OCI-LY3 (cell line): ENCODE measurements at regions not wholly inside any gene's neighbourhood (a gene's known extent, or its start where the extent isn't known, plus 50 kb on each side); places are given as distances from the start of the nearest gene placed in this dataset.

Experiments used
- H2AFZ ChIP-seq: fragments of 200-600, 300-600 bp; shearing (Covaris generic); 2 replicates; pipeline ENCODE4 v1.6.0; 2014; ENCODE audit warnings: antibody characterized with exemption, low read depth, low read length
- H3K27ac ChIP-seq: fragments of 200-600, 300-600 bp; sonication (generic); 2 replicates; pipeline ENCODE4 v1.5.1; 2014; ENCODE audit warnings: mild to moderate bottlenecking, low read length, moderate library complexity, mixed read lengths
- H3K27me3 ChIP-seq: fragments of 200-600, 300-600 bp; sonication (generic); 2 replicates; pipeline ENCODE4 v1.6.1; 2014; ENCODE audit warnings: low read depth, low read length, mixed read lengths
- H3K36me3 ChIP-seq: fragments of 200-600, 300-600 bp; sonication (generic); replicated peaks from 2 replicates; pipeline ENCODE3; 2014; ENCODE audit warnings: low read depth, low read length, mixed read lengths
- H3K4me1 ChIP-seq: fragments of 300-600, 200-600 bp; sonication (generic); 2 replicates; pipeline ENCODE4 v1.6.1; 2014; ENCODE audit warnings: low read length, mixed read lengths
- H3K4me2 ChIP-seq: fragments of 200-600, 300-600 bp; sonication (generic); 2 replicates; pipeline ENCODE4 v1.6.1; 2014; ENCODE audit warnings: low read length, mixed read lengths
- H3K4me3 ChIP-seq: fragments of 300-600, 200-600 bp; sonication (generic); 2 replicates; pipeline ENCODE4 v1.5.1; 2014; ENCODE audit warnings: antibody characterized with exemption, mild to moderate bottlenecking, low read length, moderate library complexity
- H3K79me2 ChIP-seq: fragments of 300-600, 200-600 bp; shearing (Covaris generic); 2 replicates; pipeline ENCODE4 v1.6.1; 2014; ENCODE audit warnings: mild to moderate bottlenecking, low read length, mixed read lengths
- H3K9ac ChIP-seq: fragments of 300-600, 200-600 bp; shearing (Covaris generic); 2 replicates; pipeline ENCODE4 v1.6.0; 2014; ENCODE audit warnings: mild to moderate bottlenecking, low read length, moderate library complexity
- H3K9me3 ChIP-seq: fragments of 200-600, 300-600 bp; shearing (Covaris generic); 2 replicates; pipeline ENCODE4 v1.6.1; 2014; ENCODE audit warnings: low read length, mixed read lengths; ENCODE audit not compliant: insufficient read depth
- H4K20me1 ChIP-seq: fragments of 200-600, 300-600 bp; sonication (generic); 2 replicates; pipeline ENCODE4 v1.6.1; 2016; ENCODE audit warnings: low read length, mixed read lengths; ENCODE audit not compliant: insufficient read depth
- EZH2phosphoT487 ChIP-seq: fragments of 200-600 bp; shearing (Covaris generic); IDR thresholded peaks from 2 replicates; pipeline ENCODE4 v1.6.1; 2018; ENCODE audit warnings: antibody characterized with exemption, mixed run types, low read depth
- TF ChIP-seq, protein P1 (sequence below): fragments of 200-600, 300-600 bp; sonication (generic); IDR thresholded peaks from 2 replicates; pipeline ENCODE4 v1.5.1; 2014; ENCODE audit warnings: antibody characterized with exemption, low read length, low read depth

GRCh38 chr18:75860166-75860565, 432.7 kb upstream of the SMIM21 start:
- no peak overlapping the region for H3K4me3 ChIP-seq

DNA sequence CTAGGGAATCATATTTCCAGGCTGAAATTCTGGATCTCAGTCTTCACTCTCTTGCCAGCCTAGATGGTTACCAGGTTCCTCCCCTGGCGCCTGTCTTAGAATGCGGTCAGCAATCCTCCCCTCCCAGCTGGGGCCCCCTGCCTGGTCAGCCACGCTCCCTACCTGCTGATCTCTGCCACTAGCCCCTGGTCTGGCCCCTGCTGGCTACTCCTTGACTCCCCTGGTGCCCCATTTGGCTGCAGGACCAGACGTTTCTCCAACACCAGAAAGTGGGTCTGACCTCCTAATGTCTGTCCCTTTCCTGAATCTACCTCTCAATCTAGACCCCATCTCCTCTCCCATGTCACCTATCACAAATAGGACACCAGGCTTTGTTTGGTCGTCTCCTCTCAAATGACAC, 432.0 kb upstream of the SMIM21 start:
- Histone ChIP-seq H3K27me3 (no peaks in the 10 kb centered on the region; the same call in 1 of the 2 replicates), H3K79me2 (no peaks in the 10 kb centered on the region), H3K27ac (no peak overlapping the region), H3K4me2 (no peak overlapping the region), H3K4me3 (no peak overlapping the region), H2AFZ (no peak overlapping the region), H3K9me3 (no peaks in the 10 kb centered on the region; the same call in 1 of the 2 replicates), H3K36me3 (no peaks in the 10 kb centered on the region), H3K4me1 (no peaks in the 10 kb centered on the region), H3K9ac (no peak overlapping the region), H4K20me1 (no peaks in the 10 kb centered on the region; the same call in 1 of the 2 replicates)
- TF ChIP-seq, protein P1, sequence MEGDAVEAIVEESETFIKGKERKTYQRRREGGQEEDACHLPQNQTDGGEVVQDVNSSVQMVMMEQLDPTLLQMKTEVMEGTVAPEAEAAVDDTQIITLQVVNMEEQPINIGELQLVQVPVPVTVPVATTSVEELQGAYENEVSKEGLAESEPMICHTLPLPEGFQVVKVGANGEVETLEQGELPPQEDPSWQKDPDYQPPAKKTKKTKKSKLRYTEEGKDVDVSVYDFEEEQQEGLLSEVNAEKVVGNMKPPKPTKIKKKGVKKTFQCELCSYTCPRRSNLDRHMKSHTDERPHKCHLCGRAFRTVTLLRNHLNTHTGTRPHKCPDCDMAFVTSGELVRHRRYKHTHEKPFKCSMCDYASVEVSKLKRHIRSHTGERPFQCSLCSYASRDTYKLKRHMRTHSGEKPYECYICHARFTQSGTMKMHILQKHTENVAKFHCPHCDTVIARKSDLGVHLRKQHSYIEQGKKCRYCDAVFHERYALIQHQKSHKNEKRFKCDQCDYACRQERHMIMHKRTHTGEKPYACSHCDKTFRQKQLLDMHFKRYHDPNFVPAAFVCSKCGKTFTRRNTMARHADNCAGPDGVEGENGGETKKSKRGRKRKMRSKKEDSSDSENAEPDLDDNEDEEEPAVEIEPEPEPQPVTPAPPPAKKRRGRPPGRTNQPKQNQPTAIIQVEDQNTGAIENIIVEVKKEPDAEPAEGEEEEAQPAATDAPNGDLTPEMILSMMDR = no peak
- no peak for TF ChIP-seq EZH2phosphoT487

More at GRCh38 chr18:75860166-75860565, 432.7 kb upstream of the SMIM21 start:
- Histone ChIP-seq H3K4me1 (no peaks in the 10 kb centered on the region), H3K4me2 (no peak overlapping the region), H4K20me1 (no peaks in the 10 kb centered on the region; the same call in 1 of the 2 replicates), H3K9me3 (no peaks in the 10 kb centered on the region; the same call in 1 of the 2 replicates), H3K9ac (no peak overlapping the region), H3K27me3 (no peaks in the 10 kb centered on the region; the same call in 1 of the 2 replicates), H3K27ac (no peak overlapping the region), H3K79me2 (no peaks in the 10 kb centered on the region), H2AFZ (no peak overlapping the region), H3K36me3 (no peaks in the 10 kb centered on the region)
- TF ChIP-seq, protein P1 = no peak
- TF ChIP-seq EZH2phosphoT487 = no peak

DNA sequence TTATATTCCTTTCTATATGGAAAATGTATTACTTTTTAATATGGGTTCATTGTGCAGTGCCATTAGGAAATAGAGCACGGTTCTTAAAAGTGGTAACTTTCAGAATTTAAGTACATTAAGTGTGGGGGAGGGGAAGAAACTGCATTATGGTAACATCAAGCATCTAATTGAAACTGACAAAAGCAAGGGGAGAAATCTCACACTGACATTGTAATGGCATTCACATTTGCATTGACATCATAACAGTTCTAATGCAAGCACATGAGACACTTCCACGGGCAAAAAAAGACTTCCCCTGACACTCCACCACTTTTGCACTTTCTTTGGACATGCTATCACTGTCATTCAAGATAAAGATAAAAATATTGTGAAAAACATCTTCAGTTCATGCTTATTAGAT, 431.3 kb upstream of the SMIM21 start:
- H3K36me3 ChIP-seq = no peaks in the 10 kb centered on the region
- no peak overlapping the region for H3K4me3 ChIP-seq
- H3K9me3 ChIP-seq = no peaks in the 10 kb centered on the region
- H3K27ac ChIP-seq = no peak overlapping the region
- no peak overlapping the region for H3K4me2 ChIP-seq
- TF ChIP-seq, protein P1 = no peak
- TF ChIP-seq EZH2phosphoT487 = no peak
- no peak overlapping the region for H3K9ac ChIP-seq
- no peak overlapping the region for H2AFZ ChIP-seq
- H3K79me2 ChIP-seq = no peaks in the 10 kb centered on the region
- H4K20me1 ChIP-seq = no peaks in the 10 kb centered on the region
- no peaks in the 10 kb centered on the region for H3K4me1 ChIP-seq
- no peaks in the 10 kb centered on the region; the same call in 1 of the 2 replicates for H3K27me3 ChIP-seq

- no peaks in the 10 kb centered on the region for H4K20me1 ChIP-seq
- H3K27me3 ChIP-seq = no peaks in the 10 kb centered on the region; the same call in 1 of the 2 replicates
- no peaks in the 10 kb centered on the region for H3K9me3 ChIP-seq
- no peak overlapping the region for H3K4me2 ChIP-seq
- no peak for TF ChIP-seq EZH2phosphoT487
- TF ChIP-seq, protein P1 = no peak
- no peaks in the 10 kb centered on the region for H3K4me1 ChIP-seq
- H3K9ac ChIP-seq = no peak overlapping the region
- no peaks in the 10 kb centered on the region for H3K79me2 ChIP-seq
- H3K4me3 ChIP-seq = no peak overlapping the region
- no peak overlapping the region for H2AFZ ChIP-seq
- no peaks in the 10 kb centered on the region for H3K36me3 ChIP-seq
- no peak overlapping the region for H3K27ac ChIP-seq
Observed at GRCh38 chr18:75857558-75857957, 430.1 kb upstream of the SMIM21 start.
